Kidney (tissue), 13 donors: ENCODE measurements at regions not wholly inside any gene's neighbourhood (a gene's known extent, or its start where the extent isn't known, plus 50 kb on each side); places are given as distances from the start of the nearest gene placed in this dataset.

ENCODE experiments used
- DNase-seq, 5 donors: peaks; one replicate each; pipeline ENCODE4 v3.0.0-alpha.2; 2013 to 2020
- FAIRE-seq: peaks from 2 replicates; lab custom pipeline; 2012; peaks lifted over from hg19 to GRCh38; lab: Jason Lieb, UNC
- H3K27ac ChIP-seq, 2 donors: one replicate each; pipeline ENCODE4 v1.7.0; 2013; ENCODE audit warnings: low read depth in 2 of 2, low read length in 2 of 2, inconsistent platforms in 1 of 2
- H3K27me3 ChIP-seq: one replicate; pipeline ENCODE4 v1.7.1; 2013; ENCODE audit warnings: low read length, inconsistent platforms; ENCODE audit not compliant: control insufficient read depth, insufficient read depth
- H3K36me3 ChIP-seq, 3 donors: one replicate each; pipeline versions ENCODE4 v1.7.0 to v1.7.1; 2013; ENCODE audit warnings: low read length in 3 of 3, control low read depth in 1 of 3, inconsistent platforms in 1 of 3; ENCODE audit not compliant: insufficient read depth in 3 of 3, control insufficient read depth in 2 of 3
- H3K4me1 ChIP-seq, 3 donors: one replicate each; pipeline versions ENCODE4 v1.7.0 to v1.7.1; 2013; ENCODE audit warnings: low read length in 3 of 3, inconsistent platforms in 1 of 3, low read depth in 1 of 3; ENCODE audit not compliant: control insufficient read depth in 2 of 3, insufficient read depth in 2 of 3
- H3K4me3 ChIP-seq, 3 donors: one replicate each; pipeline versions ENCODE4 v1.7.0 to v1.8.1; 2013; ENCODE audit warnings: low read length in 3 of 3, control low read depth in 1 of 3, inconsistent platforms in 1 of 3
- H3K9ac ChIP-seq, 3 donors: one replicate each; pipeline versions ENCODE4 v1.7.0 to v1.7.1; 2013; ENCODE audit warnings: low read length in 3 of 3, control low read depth in 1 of 3, inconsistent platforms in 1 of 3
- H3K9me3 ChIP-seq, 3 donors: one replicate each; pipeline versions ENCODE4 v1.7.0 to v1.7.1; 2013; ENCODE audit warnings: low read length in 3 of 3, control low read depth in 1 of 3, inconsistent platforms in 1 of 3; ENCODE audit not compliant: control insufficient read depth in 2 of 3, insufficient read depth in 1 of 3
- CTCF ChIP-seq: IDR thresholded peaks from 3 replicates; pipeline ENCODE4 v1.5.1; 2012; ENCODE audit warnings: mild to moderate bottlenecking, moderate library complexity, borderline replicate concordance; ENCODE audit not compliant: insufficient read depth; ENCODE audit errors: extremely low read depth
- intact Hi-C: fragments of 100-400 bp; cut with DNase I; formaldehyde crosslinking; loops from one replicate; pipeline ENCODE4 v1.11.1; 2022
- donor health status: control.
- donor health status: control.
- donor health status: control.
- donor health status: control.
- donor health status: control.
- donor health status: DM: yes; HTN: yes; CAD: no.
- donor health status: Normal renal cell carcinoma (clear cell type).

GRCh38 chr21:31500982-31501381 lies 156.9 kb upstream of the TIAM1 start:
- H3K9me3 ChIP-seq, result no peaks in the 10 kb centered on the region
- no peak overlapping the region for H3K27ac ChIP-seq
- FAIRE-seq (no peak), DNase-seq (peak in 1 of 5 donors; percentile 47)
- H3K4me1 ChIP-seq, result no peaks in the 10 kb centered on the region
- intact Hi-C loops, result no loop called here
- H3K27me3 ChIP-seq, result no peaks in the 10 kb centered on the region
- no peak for TF ChIP-seq CTCF
- H3K36me3 ChIP-seq, result no peaks in the 10 kb centered on the region
- no peak overlapping the region for H3K4me3 ChIP-seq
- H3K9ac ChIP-seq, result no peak overlapping the region

- no peak for TF ChIP-seq CTCF
- no peak overlapping the region for H3K4me3 ChIP-seq
- no peaks in the 10 kb centered on the region for H3K9me3 ChIP-seq
- intact Hi-C loops, result no loop called here
- no peaks in the 10 kb centered on the region for H3K27me3 ChIP-seq
- H3K4me1 ChIP-seq, result no peaks in the 10 kb centered on the region
- H3K27ac ChIP-seq, result no peak overlapping the region
- H3K9ac ChIP-seq, result no peak overlapping the region
- H3K36me3 ChIP-seq, result no peaks in the 10 kb centered on the region
- FAIRE-seq (no peak), DNase-seq (no peak)
Observed at GRCh38 chr21:31500071-31500470, 156.0 kb upstream of the TIAM1 start.

GRCh38 chr21:31498985-31499384 lies 154.9 kb upstream of the TIAM1 start:
- Histone ChIP-seq H3K4me1 (no peaks in the 10 kb centered on the region), H3K27me3 (no peaks in the 10 kb centered on the region), H3K4me3 (no peak overlapping the region), H3K27ac (no peak overlapping the region), H3K9me3 (no peaks in the 10 kb centered on the region), H3K36me3 (no peaks in the 10 kb centered on the region), H3K9ac (no peak overlapping the region)
- DNase-seq (no peak), FAIRE-seq (no peak)
- no peak for TF ChIP-seq CTCF
- intact Hi-C loops, result no loop called here

GRCh38 chr21:31497914-31498313 lies 153.9 kb upstream of the TIAM1 start:
- Histone ChIP-seq H3K9me3 (no peaks in the 10 kb centered on the region), H3K4me1 (no peaks in the 10 kb centered on the region), H3K36me3 (no peaks in the 10 kb centered on the region), H3K27me3 (no peaks in the 10 kb centered on the region), H3K4me3 (no peak overlapping the region), H3K9ac (no peak overlapping the region), H3K27ac (no peak overlapping the region)
- no peak for TF ChIP-seq CTCF
- FAIRE-seq (no peak), DNase-seq (no peak)
- intact Hi-C loops, result no loop called here
